LNCAP (cell line): ENCODE measurements at regions not wholly inside any gene's neighbourhood (a gene's known extent, or its start where the extent isn't known, plus 50 kb on each side); places are given as distances from the start of the nearest gene placed in this dataset.

ENCODE experiments used
- CTCF ChIP-seq: fragments of 450-650 bp; IDR thresholded peaks from 2 replicates; pipeline ENCODE4 v1.5.1; 2017; ENCODE audit warnings: mild to moderate bottlenecking

GRCh38 chr13:70203661-70204229 is 95.5 kb upstream of the KLHL1 start:
- TF ChIP-seq CTCF: no peak

GRCh38 chr13:70191034-70191433 is 82.8 kb upstream of the KLHL1 start:
- no peak for TF ChIP-seq CTCF

GRCh38 chr13:70189981-70190380 is 81.7 kb upstream of the KLHL1 start:
- TF ChIP-seq CTCF: no peak

GRCh38 chr13:70188567-70188966 is 80.3 kb upstream of the KLHL1 start:
- no peak for TF ChIP-seq CTCF

GRCh38 chr13:70183041-70183440 is 74.8 kb upstream of the KLHL1 start:
- TF ChIP-seq CTCF: no peak
